CD4-positive, alpha-beta T cell treated with Interferon alpha-2 for 1 hour (primary cell): ENCODE measurements at regions not wholly inside any gene's neighbourhood (a gene's known extent, or its start where the extent isn't known, plus 50 kb on each side); places are given as distances from the start of the nearest gene placed in this dataset.
"Not testable (repeated sequence)": the region's sequence is repeated elsewhere in the genome, so short reads cannot be mapped to it uniquely, and the experiment has no call there.

Experiments used
- DNase-seq, 2 donors: peaks; one replicate each; pipeline ENCODE4 v3.0.0-alpha.2; 2020 to 2022

- DNase-seq: no peak
Observed at GRCh38 chrX:129071390-129071789, 451.9 kb downstream of the SMARCA1 start.

- DNase-seq: no peak
Observed at GRCh38 chrX:129065895-129066294, 457.4 kb downstream of the SMARCA1 start.

DNA sequence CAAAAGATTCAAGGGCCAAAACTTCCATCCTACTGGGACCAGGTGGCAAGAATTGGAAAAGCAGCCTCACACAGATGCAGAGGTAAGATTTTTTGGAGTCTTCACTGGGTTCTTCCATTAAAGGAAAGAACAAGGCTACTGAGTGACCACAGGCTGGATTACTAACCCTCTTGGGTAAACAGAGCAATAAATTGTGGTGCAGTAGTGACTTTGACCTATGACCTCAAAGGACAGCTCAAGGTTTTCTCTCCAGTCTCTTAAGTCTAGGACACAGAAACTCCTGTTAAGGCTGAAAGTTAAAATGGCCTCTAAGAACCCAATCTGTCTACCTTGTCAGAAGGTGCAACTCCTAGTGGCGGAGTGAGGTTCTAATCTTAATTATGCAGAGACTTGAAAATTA lies 464.9 kb downstream of the SMARCA1 start:
- no peak for DNase-seq

GRCh38 chrX:129043138-129043537 lies 480.2 kb downstream of the SMARCA1 start:
- no peak for DNase-seq

GRCh38 chrX:129041319-129041718 lies 482.0 kb downstream of the SMARCA1 start:
- no peak for DNase-seq

DNA sequence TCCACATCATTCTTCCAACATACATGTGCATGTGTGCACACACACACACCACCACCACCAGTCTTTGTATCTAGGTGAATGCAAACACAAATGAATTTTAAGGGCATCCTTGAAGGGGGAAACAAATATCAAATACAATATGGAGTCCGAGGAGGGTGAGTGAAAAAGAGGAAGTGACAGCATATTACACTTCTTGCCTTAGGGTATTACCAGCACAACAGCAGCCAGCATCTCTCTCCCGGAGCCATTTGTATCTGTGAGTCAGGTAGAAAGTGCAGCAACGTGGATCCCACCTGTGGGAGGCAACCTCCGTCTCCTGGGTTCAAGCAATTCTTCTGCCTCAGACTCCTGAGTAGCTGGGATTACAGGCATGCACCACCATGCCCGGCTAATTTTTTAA lies 483.2 kb downstream of the SMARCA1 start:
- no peak for DNase-seq

DNA sequence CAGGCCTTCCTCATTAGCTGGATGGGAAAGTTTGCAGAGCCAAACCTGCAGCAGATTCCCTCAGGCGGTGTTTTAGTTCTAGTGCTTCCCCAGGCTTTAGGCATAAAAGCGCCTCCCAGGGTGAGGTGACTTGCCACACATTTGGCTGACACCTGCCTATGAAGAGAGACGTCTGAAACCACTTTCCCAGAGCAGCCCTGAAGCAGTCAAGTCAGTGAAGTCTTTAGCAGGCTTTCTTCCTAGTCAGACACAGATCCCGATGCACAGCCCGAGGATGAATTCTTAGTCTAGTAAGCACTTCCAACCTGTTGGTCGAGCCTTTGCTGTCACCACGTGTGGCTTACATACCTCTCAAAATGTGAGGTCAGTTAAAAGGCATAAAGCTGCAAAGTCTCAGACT lies 484.1 kb downstream of the SMARCA1 start:
- DNase-seq: no peak

DNA sequence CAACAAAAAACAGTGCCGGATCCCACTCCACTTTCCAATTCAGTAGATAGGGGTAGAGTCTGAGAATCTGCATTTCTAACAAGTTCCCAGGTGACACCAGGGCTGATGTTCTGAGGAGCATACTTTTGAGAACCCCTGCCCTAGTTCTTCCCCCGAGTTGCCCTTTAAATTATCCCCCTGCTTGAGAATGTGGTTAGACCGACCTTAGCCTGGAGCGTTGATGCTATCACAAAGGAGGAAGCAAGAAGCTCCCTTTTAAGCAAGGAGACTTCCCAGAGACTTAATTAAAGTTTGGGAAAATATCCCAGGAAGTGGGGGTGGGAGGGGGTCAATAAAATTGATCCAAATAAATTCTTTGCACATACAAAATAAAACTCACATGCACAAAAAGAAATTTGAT lies 485.9 kb downstream of the SMARCA1 start:
- DNase-seq: no peak

- DNase-seq: no peak
Observed at GRCh38 chrX:129035180-129035579, 488.1 kb downstream of the SMARCA1 start.

DNA sequence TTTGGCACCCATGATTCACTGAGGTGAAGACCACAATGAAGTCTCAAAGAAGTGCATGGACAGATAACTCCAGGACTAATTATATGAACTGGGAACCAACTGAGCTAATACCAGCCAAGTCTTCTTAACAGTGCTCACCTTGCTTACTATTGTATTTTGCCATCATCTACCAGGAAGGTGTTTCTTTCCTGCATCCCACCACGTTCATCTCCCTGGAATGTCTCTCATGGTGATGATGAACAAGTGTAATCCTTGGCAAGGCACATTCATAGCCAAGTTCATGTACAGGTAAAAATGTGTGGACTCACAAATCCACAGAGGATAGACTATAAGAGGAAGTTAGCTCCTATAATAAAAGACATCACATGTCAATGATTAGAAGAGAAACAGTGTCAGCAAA lies 489.1 kb downstream of the SMARCA1 start:
- DNase-seq: no peak

DNA sequence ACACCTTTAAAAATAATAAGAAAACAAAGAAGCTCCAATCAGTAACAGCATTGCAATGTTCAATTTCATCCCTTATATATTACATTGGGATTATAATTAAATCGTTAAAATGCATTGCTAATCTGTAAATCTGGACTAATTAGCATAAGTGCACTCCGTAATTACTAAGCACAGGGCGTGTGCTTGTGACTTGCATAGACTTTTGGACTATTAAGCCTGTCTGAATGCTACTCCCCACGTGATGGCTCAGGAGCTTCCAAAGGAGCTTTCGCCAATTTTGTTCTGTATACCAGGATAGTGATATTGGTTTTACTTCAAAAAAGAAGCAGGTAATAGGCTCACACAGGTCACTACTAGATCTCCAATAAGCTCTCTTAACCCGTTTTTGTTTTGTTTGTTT lies 497.1 kb downstream of the SMARCA1 start:
- DNase-seq: no peak

- DNase-seq: no peak
Observed at GRCh38 chrX:129025376-129025775, 497.9 kb downstream of the SMARCA1 start.

- no peak for DNase-seq
Observed at GRCh38 chrX:129019412-129019811, 503.9 kb downstream of the SMARCA1 start.

DNA sequence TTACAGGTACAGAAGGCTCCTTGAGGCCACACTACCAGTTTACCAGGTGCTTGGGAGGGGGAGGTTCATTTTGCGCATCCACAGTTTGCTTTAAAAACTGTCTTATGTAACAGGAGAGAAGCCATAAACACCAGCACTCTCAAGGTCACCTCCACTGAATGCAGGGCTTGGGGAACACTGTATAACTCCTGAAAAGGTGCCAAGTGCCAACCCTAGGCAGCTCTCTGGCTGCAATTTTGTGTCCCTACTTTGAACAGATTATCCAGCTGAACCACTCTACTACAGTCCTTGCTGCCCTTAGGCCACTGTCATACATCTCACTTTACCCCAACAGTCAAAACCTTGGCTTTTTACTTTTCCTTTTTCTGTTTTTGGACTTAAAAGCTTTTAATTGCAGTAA lies 507.9 kb downstream of the SMARCA1 start:
- DNase-seq: no peak

- DNase-seq: no peak
Observed at GRCh38 chrX:129013574-129013973, 509.7 kb downstream of the SMARCA1 start.

- no peak for DNase-seq
Observed at GRCh38 chrX:129007631-129008030, 515.7 kb downstream of the SMARCA1 start.

DNA sequence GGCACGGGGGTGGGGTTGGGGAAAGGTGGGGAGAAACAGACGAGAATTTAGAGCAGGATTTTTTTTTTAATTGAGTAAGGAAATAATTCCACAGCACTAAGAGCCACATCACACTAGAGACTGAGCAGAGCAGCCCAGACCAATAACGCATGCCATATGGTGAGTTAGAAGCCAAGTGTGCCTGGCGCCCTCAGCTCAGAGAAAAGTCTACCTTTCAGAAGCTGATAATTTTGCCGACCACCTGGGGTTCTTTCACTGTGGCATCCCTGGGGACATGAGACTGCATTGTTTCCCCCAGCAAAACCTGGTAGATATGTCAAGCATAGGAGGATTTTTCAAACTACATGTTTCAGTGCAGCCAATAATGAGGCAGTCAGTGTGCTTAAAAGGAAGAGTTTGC lies 516.8 kb downstream of the SMARCA1 start:
- DNase-seq: no peak

- no peak for DNase-seq
Observed at GRCh38 chrX:129000797-129001196, 522.5 kb downstream of the SMARCA1 start.

GRCh38 chrX:129000018-129000417 lies 523.3 kb downstream of the SMARCA1 start:
- DNase-seq: no peak

DNA sequence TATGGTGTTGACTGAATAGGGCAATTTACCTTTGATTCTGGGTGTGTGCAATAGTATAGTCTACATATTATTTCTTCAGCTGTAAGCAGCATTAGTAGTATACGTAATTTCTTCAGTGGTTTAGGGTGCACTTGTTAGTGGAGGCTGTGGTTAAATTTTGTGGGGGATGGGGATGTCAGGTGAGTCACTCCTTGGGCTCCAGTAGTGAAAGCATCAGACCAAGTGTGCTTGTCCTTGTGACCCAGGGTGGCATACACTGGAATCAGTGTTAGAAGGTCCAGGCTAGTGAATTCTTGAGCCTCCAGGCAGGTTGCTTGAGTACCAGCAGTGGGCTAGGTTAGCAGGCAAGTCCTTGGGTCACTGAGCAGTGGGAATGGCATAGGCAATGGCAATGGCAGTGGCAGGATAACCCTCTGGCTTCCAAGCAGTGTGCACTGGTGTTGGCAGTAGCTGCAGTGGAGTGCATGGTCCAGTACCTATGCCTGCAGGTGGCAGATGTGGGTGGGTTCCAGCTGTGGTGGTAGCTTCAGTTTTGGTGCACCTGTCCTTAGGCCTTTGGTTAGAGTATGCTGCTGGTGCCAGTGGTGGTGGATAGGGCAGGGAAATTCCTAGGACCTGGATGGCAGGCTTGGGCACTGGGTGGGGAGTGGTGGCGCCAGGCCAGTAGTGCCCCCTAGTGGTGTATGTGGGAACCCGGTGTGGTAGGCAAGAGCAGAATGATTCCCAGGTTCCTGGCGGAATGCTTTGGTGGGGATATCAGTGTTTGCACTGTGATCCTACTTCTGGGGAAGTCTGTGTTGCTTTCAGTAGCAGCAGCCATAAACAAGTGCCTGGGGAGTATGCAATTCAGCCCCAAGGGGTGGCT lies 531.0 kb downstream of the SMARCA1 start:
- no peak for DNase-seq

DNA sequence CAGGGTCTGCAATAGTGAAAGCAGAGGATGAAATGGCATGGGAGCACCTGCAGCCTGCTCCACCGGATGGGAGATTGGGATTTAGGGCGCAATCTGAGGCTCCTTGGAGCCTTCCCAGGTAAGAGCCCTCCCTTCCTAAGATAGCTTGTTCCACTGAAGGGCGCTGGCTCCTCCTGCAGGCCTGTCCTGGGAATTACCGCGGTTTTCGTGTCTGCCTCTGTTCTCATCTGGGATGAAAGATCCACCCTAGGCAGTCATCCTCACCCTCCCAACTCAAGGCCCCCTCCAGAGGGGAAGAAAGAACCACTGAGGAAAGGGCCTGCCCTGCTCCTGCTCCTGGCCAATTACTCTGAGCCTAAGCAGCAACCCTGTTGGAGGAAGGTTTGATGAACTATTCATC lies 547.5 kb downstream of the SMARCA1 start:
- no peak for DNase-seq

GRCh38 chrX:128973033-128973432 lies 550.3 kb downstream of the SMARCA1 start:
- no peak for DNase-seq

- DNase-seq: no peak
Observed at GRCh38 chrX:128961290-128961689, 562.0 kb downstream of the SMARCA1 start.

DNA sequence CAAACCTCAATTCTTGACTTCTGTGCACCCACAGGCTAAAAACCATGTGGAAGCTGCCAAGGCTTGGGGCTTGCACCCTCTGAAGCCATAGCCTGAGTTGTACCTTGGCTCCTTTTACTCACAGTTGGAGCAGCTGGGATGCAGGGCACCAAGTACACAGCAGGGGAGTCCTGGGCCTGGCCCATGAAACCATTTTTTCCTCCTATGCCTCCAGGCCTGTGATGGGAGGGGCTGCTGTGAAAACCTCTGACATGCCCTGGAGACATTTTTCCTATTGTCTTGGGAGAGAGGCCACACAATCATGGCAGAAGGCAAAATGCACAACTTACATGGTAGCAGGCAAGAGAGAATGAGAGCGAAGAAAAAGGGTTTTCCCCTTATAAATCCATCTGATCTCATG lies 568.6 kb downstream of the SMARCA1 start:
- not testable (repeated sequence) for DNase-seq

DNA sequence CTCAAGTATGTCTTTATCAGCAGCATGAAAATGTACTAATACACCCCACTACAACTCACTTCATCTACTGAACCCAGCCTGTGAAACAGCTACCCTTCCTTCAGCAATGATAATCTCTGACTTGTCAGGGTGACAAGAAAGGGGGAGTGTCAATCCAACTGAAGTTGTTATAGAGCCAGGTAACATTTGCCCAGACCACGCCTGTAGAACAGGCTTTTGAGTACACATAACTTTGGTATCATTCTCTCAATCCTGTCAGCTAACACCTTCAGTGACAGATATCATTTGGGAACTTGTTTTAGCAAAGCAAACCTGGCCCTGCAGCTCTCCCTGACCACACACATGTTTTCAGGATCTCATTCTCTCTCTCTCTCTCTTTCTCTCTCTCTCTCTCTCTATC lies 592.2 kb downstream of the SMARCA1 start:
- DNase-seq: no peak
